HG03571 (cell line): ENCODE measurements at regions not wholly inside any gene's neighbourhood (a gene's known extent, or its start where the extent isn't known, plus 50 kb on each side); places are given as distances from the start of the nearest gene placed in this dataset.

ENCODE experiments used
- ATAC-seq: cut with Tn5 transposase; IDR thresholded peaks from one replicate; pipeline ENCODE4 v1.9.1; 2021; ENCODE audit not compliant: unreplicated experiment

GRCh38 chr2:235244255-235245220 lies 249.3 kb upstream of the AGAP1 start:
- ATAC-seq, result no peak

DNA sequence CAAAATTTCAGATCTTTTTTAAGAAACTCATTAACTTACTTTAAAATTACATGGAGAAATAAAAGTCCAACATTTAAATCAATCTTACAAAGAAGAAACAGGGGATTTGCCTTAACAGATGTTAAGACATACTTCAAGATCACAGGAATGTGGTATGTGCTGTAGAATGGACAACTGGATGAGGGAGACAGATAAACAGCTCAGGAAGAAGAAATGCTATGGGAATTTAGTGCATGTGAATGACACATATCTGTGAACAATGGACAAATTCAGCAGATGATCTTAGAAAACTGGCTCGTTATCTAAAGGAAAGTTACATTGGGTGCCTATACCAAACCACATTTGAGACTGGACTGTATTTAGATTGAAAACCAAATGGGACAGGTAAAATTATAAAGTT lies 246.8 kb upstream of the AGAP1 start:
- ATAC-seq, result no peak

- no peak for ATAC-seq
Measured at GRCh38 chr2:235255693-235256092, 238.2 kb upstream of the AGAP1 start.

DNA sequence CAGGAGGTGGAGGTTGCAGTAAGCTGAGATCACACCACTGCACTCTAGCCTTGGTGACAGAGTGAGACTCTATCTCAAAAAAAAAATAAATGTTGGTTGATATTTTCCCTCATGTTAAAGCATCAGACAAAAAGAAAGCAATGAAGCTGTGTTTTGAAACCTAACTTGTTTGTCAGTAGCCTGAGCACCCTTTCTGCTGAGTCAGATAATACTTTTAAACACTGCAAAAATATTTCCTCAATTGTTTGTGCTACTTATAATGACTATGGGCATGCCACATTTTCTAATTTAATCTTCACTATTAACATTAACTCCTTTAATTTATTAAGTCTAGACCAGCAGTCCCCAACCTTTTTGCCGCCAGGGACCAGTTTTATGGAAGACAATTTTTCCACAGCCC lies 236.3 kb upstream of the AGAP1 start:
- ATAC-seq, result no peak

- ATAC-seq, result no peak
Measured at GRCh38 chr2:235262750-235263149, 231.1 kb upstream of the AGAP1 start.

DNA sequence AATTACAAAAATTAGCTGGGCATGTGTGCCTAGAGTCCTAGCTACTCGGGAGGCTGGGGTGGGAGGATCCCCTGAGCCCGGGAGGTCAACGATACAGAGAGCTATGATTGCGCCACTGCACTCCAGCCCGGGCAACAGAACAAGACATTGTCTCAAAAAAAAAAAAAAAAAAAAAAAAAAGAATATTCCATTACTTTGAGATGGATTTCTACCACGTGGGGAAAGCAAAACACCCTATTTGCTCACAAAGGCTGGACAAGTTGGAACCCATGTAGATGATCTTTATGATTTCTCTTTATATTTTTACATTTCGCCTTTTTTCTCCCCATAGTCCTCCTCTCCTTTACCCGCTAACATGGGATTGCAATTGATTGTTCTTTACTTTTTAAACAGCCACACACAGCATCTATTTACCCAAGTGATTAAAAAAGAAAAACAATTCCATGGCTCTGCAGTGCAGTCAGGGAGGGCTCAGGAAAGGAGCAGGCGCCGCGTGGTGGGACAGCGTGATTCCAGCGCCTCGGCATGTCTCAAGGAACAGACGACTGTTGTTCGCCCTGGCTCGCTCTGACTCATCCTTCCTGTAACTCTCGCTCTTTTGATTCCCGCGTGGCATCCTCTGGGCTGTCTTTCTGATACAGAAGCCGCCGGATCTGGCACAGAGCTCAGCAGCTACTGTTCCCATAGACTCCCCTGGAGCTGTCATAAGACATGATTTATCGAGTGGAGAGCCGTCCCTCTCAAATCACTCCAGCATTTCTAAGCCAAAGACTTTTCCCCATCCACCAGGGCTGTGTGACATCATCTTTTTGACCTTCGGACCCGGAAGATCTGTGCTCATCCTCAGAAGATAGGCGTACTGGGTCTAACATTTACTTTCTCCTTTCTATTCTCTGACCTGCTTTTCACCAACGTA lies 230.4 kb upstream of the AGAP1 start:
- no peak for ATAC-seq

GRCh38 chr2:235264121-235264493 lies 229.7 kb upstream of the AGAP1 start:
- no peak for ATAC-seq

DNA sequence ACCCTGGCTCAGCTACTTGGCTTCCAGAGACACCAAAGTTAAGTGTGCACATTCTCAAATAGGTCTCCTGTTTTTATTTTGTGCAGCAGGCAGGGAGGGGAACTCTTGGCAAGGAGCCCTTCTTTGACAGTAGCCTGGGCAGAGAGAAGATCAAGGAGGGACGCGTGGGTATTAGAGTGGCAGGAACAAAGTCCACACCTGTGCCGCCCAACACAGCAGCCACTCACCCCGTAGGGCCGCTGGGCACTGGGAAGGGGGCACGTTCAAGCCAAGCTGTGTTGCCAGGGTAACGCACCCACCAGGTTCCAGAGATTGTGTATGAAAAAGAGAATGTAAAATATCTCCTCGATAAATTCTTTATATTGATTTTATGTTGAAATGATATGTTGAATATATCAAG lies 229.3 kb upstream of the AGAP1 start:
- no peak for ATAC-seq

GRCh38 chr2:235265348-235265965 lies 228.4 kb upstream of the AGAP1 start:
- no peak for ATAC-seq

DNA sequence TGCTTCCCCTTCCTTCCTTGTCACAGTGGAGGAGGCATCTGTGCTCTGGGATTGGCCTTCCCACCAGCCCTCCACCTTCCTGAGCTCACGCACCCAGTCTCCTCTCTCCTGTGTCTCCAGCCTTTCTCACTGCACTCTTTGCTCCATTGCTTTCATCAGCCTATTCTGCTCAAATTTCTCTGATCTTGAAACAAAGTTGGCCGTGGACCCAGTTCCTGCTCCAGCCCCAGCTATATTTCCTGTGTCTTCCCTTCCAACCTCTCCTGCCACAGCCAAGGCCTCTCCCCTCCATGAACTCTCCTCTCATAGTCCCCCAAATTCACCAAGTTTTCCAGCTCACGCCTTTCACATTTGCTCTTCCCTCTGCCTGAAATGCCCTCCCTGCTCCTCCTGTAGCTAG lies 226.6 kb upstream of the AGAP1 start:
- ATAC-seq, result no peak

DNA sequence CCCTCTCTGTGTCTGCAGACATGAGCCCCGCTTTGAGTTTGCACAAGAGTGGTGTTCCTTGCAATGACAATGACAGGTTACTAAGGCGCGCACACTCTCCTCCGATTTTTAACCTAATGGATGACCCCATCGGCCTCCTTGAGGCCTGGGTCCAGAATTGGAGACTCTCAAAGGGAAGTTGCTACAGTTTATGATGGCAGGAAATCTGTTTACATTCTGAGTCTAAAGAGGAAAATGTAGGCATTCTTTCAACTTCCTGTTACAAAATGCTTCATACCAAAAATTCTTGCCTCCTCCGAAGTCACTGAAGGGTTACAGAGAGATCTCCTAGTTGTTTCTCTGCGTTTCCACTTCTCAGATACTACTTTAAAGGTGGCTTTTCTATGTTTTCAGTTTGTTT lies 225.3 kb upstream of the AGAP1 start:
- ATAC-seq, result no peak

- peak; percentile 44 for ATAC-seq
Measured at GRCh38 chr2:235270291-235270690, 223.6 kb upstream of the AGAP1 start.

GRCh38 chr2:235270956-235271355 lies 222.9 kb upstream of the AGAP1 start:
- ATAC-seq, result peak; percentile 94

DNA sequence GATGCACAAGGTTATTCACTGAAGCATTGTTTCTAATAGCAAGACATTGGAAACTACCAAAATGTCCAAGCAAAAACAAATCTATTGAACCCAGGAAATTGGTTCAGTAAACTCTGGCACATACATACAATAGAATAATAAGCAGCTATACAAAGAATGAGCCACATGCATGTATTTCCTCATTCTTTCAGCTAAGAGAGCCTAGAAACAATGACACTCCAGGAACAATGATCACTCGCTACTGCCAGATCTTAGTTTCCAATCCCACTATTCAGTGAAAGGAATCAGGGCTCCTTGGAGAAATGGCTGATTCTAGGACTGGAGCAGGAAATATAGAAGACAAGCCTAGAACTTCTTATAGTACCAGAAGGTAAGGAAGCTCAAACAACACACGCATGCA lies 221.9 kb upstream of the AGAP1 start:
- no peak for ATAC-seq

DNA sequence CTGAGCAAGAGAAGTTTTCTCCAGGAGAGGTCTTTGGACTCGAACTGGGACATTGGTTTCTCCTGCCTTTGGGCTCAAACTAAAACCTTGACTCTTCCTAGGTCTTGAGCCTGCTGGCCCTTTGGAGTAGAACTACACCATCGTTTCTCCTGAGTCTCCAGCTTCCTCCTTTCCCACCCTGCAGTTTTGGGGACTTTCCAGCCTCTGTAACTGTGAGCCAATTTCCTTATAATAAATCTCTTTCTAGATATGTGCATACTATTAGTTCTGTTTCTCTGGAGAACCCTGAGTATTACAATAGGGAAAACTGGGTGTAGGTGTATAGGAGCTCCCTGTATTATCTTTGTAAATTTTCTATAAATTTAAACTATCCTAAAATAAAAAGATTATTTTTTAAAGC lies 219.8 kb upstream of the AGAP1 start:
- no peak for ATAC-seq

- ATAC-seq, result no peak
Measured at GRCh38 chr2:235277485-235277884, 216.4 kb upstream of the AGAP1 start.

- no peak for ATAC-seq
Measured at GRCh38 chr2:235278771-235279355, 215.0 kb upstream of the AGAP1 start.

DNA sequence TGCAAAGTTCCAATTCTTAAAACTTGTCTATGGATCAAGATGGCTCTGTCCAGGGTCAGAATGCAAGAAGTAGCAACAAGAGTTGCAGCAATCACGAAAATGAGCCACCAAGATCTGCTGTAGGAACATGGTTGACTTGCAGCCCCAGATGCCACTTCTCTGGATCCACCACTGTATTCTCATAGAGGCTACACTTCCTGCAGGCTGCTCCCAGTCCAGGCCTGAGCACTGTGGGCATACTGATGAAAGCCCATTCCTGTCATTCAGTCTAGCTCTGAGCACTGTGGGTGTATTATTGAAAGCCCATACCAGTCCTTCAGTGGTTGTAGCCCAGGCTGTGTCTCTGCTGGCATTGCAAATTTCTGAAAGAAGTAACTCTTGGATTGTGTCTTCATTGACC lies 213.9 kb upstream of the AGAP1 start:
- no peak for ATAC-seq

- ATAC-seq, result no peak
Measured at GRCh38 chr2:235283246-235283645, 210.6 kb upstream of the AGAP1 start.

DNA sequence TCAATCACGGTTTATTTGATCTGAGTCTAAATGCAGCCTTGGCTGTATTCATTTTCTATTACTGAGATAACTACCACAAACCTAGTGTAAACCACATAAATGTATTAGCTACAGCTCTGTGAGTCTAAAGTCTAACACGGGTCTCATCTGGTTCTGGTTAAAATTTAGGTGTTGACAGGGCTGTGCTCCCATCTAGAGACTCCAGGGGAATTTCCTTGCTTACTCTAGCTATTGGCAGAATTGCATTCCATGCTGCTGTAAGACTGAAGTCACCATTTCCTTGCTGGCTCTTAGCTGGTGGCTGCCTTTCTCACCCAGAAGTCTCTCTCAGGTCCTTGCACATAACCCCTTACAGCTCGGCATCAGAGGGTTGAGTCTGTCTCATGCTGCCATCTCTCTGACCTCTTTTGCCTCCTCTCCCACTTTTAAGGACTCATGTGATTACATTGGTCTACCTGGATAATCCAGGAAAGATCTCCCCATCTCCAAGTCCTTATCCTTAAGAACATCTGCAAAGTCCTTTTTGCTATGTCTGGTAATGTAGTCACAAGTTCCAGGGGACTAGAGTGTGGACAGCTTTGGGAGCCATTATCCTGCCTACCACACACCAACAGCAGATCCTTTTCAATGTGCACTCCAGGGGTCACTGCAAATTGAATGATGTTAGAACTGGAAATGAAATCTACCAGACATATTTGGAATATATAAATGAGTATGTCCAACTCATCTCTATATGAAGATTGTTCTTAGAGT lies 207.0 kb upstream of the AGAP1 start:
- no peak for ATAC-seq
